ENCODE measurements at regions not wholly inside any gene's neighbourhood (a gene's known extent, or its start where the extent isn't known, plus 50 kb on each side); places are given as distances from the start of the nearest gene placed in this dataset.

GRCh38 chr10:33550811-33551210 is 216.3 kb upstream of the NRP1 start:
- Histone ChIP-seq H3K4me1 (no peaks in the 10 kb centered on the region), H3K4me2 (no peak overlapping the region), H3K36me3 (no peaks in the 10 kb centered on the region), H3K9me3 (no peaks in the 10 kb centered on the region), H3K4me3 (no peak overlapping the region), H4K20me1 (no peaks in the 10 kb centered on the region), H3K27ac (no peak overlapping the region), H3K9ac (no peak overlapping the region), H3K27me3 (no peaks in the 10 kb centered on the region)
- TF ChIP-seq Cebpa-rat (IDR thresholded peaks at IDR 0.05): no peak

- TF ChIP-seq Cebpa-rat (IDR thresholded peaks at IDR 0.05): no peak
- H3K9ac ChIP-seq: no peak overlapping the region
Observed at GRCh38 chr10:33547976-33548375, 213.5 kb upstream of the NRP1 start.

DNA sequence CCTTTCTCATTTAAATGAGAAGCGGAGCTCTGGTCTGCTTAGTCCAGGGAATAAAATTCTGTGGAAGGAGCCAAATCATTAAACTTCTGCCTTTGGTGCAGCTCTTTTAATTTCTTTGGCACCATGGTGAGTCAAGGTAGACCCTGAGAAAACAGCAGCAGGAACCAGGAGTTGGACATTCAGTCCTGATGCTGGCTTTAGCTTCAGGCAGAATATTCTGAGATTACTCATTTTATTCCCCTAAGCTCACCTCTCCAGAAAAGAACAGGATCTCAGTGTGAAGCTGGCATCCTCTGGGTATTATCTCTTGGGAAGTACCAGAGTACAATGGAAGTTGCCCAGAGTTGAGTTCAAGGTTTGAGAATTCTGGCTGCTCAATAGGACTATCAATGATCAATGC is 211.6 kb upstream of the NRP1 start:
- H4K20me1 ChIP-seq: no peaks in the 10 kb centered on the region
- H3K9ac ChIP-seq: no peak overlapping the region
- no peak overlapping the region for H3K27ac ChIP-seq

More at GRCh38 chr10:33547976-33548375, 213.5 kb upstream of the NRP1 start:
- Histone ChIP-seq H3K27ac (no peak overlapping the region), H4K20me1 (no peaks in the 10 kb centered on the region), H3K4me2 (no peak overlapping the region), H3K36me3 (no peaks in the 10 kb centered on the region), H3K27me3 (no peaks in the 10 kb centered on the region), H3K4me3 (no peak overlapping the region), H3K4me1 (no peaks in the 10 kb centered on the region), H3K9me3 (peaks cover 8% of the 10 kb centered on the region; the same call in 1 of the 2 replicates)

GRCh38 chr10:33542752-33543505 is 208.5 kb upstream of the NRP1 start:
- Histone ChIP-seq H3K36me3 (no peaks in the 10 kb centered on the region), H3K4me3 (no peak overlapping the region), H3K4me2 (no peak overlapping the region), H3K9me3 (peaks cover 11% of the 10 kb centered on the region; the same call in 1 of the 2 replicates), H3K4me1 (no peaks in the 10 kb centered on the region), H3K9ac (no peak overlapping the region), H3K27me3 (no peaks in the 10 kb centered on the region), H3K27ac (no peak overlapping the region), H4K20me1 (no peaks in the 10 kb centered on the region)
- no peak for TF ChIP-seq Cebpa-rat (IDR thresholded peaks at IDR 0.05)

More for the DNA sequence above, 211.6 kb upstream of the NRP1 start:
- Histone ChIP-seq H3K4me2 (no peak overlapping the region), H3K4me1 (no peaks in the 10 kb centered on the region), H3K27me3 (no peaks in the 10 kb centered on the region), H3K9me3 (peaks cover 11% of the 10 kb centered on the region; the same call in 1 of the 2 replicates), H3K4me3 (no peak overlapping the region), H3K36me3 (no peaks in the 10 kb centered on the region)
- no peak for TF ChIP-seq Cebpa-rat (IDR thresholded peaks at IDR 0.05)

GRCh38 chr10:33539116-33539515 is 204.6 kb upstream of the NRP1 start:
- H3K27me3 ChIP-seq: no peaks in the 10 kb centered on the region
- H3K4me2 ChIP-seq: no peak overlapping the region
- TF ChIP-seq Cebpa-rat (IDR thresholded peaks at IDR 0.05): no peak
- H3K4me1 ChIP-seq: no peaks in the 10 kb centered on the region
- no peak overlapping the region for H3K27ac ChIP-seq
- peaks cover 11% of the 10 kb centered on the region; the same call in 1 of the 2 replicates for H3K9me3 ChIP-seq
- no peak overlapping the region for H3K9ac ChIP-seq
- H4K20me1 ChIP-seq: no peaks in the 10 kb centered on the region
- no peaks in the 10 kb centered on the region for H3K36me3 ChIP-seq
- no peak overlapping the region for H3K4me3 ChIP-seq

- Histone ChIP-seq H3K9ac (no peak overlapping the region), H3K4me2 (no peak overlapping the region), H3K4me3 (no peak overlapping the region), H3K27ac (no peak overlapping the region), H3K36me3 (no peaks in the 10 kb centered on the region), H4K20me1 (no peaks in the 10 kb centered on the region), H3K4me1 (no peaks in the 10 kb centered on the region), H3K27me3 (no peaks in the 10 kb centered on the region), H3K9me3 (no peaks in the 10 kb centered on the region)
- TF ChIP-seq Cebpa-rat (IDR thresholded peaks at IDR 0.05): no peak
Observed at GRCh38 chr10:33537066-33537465, 202.6 kb upstream of the NRP1 start.

DNA sequence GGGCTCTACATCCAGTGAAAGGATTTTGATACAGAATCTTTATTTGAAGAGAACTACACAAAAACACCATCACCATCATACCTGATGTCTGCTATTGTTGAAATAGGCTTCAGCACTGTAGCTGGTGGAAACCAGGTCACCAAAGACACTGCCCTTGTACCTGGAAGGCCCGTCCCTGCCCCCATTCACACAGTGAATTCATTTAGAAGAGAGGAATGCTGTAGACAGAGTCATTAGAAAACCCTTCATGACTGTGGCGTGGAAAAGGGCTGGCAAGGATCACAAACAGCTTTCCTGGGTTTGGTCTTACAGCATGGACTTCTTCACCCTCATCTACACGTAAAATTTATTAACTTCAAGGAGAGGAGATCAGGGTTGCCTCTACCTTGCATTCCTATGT is 202.0 kb upstream of the NRP1 start:
- H3K4me1 ChIP-seq: no peaks in the 10 kb centered on the region
- no peak overlapping the region for H3K9ac ChIP-seq
- no peaks in the 10 kb centered on the region for H4K20me1 ChIP-seq
- H3K27ac ChIP-seq: no peak overlapping the region
- H3K27me3 ChIP-seq: no peaks in the 10 kb centered on the region
- no peaks in the 10 kb centered on the region for H3K36me3 ChIP-seq
- H3K4me2 ChIP-seq: no peak overlapping the region
- no peak for TF ChIP-seq Cebpa-rat (IDR thresholded peaks at IDR 0.05)
- no peaks in the 10 kb centered on the region for H3K9me3 ChIP-seq
- H3K4me3 ChIP-seq: no peak overlapping the region

- Histone ChIP-seq H3K27ac (no peak overlapping the region), H3K27me3 (no peaks in the 10 kb centered on the region), H3K4me1 (no peaks in the 10 kb centered on the region), H4K20me1 (no peaks in the 10 kb centered on the region), H3K36me3 (no peaks in the 10 kb centered on the region), H3K9ac (no peak overlapping the region), H3K9me3 (no peaks in the 10 kb centered on the region), H3K4me3 (no peak overlapping the region), H3K4me2 (no peak overlapping the region)
- TF ChIP-seq Cebpa-rat (IDR thresholded peaks at IDR 0.05): no peak
Observed at GRCh38 chr10:33535866-33536265, 201.4 kb upstream of the NRP1 start.

GRCh38 chr10:33534416-33534815 is 199.9 kb upstream of the NRP1 start:
- H3K27ac ChIP-seq: no peak overlapping the region
- no peaks in the 10 kb centered on the region for H3K27me3 ChIP-seq
- no peaks in the 10 kb centered on the region for H3K4me1 ChIP-seq
- H3K9me3 ChIP-seq: no peaks in the 10 kb centered on the region
- no peak overlapping the region for H3K4me2 ChIP-seq
- no peak overlapping the region for H3K4me3 ChIP-seq
- TF ChIP-seq Cebpa-rat (IDR thresholded peaks at IDR 0.05): no peak
- no peaks in the 10 kb centered on the region for H3K36me3 ChIP-seq
- no peaks in the 10 kb centered on the region for H4K20me1 ChIP-seq
- H3K9ac ChIP-seq: no peak overlapping the region

GRCh38 chr10:33533612-33534011 is 199.1 kb upstream of the NRP1 start:
- Histone ChIP-seq H3K4me2 (no peak overlapping the region), H4K20me1 (no peaks in the 10 kb centered on the region), H3K36me3 (no peaks in the 10 kb centered on the region), H3K27me3 (no peaks in the 10 kb centered on the region), H3K27ac (no peak overlapping the region), H3K9ac (no peak overlapping the region), H3K9me3 (no peaks in the 10 kb centered on the region), H3K4me1 (no peaks in the 10 kb centered on the region), H3K4me3 (no peak overlapping the region)
- no peak for TF ChIP-seq Cebpa-rat (IDR thresholded peaks at IDR 0.05)
